Ovary (tissue), 7 donors: ENCODE measurements at regions not wholly inside any gene's neighbourhood (a gene's known extent, or its start where the extent isn't known, plus 50 kb on each side); places are given as distances from the start of the nearest gene placed in this dataset.

ENCODE experiments used
- DNase-seq, 5 donors: peaks; one replicate each; pipeline ENCODE4 v3.0.0-alpha.2; 2019 to 2020
- H3K27ac ChIP-seq, 2 donors: fragments of 200-600 bp; one replicate each; pipeline versions ENCODE4 v1.5.1 to v1.8.0; 2019 to 2022
- H3K27me3 ChIP-seq: fragments of 200-600 bp; one replicate; pipeline ENCODE4 v1.8.0; 2022
- H3K36me3 ChIP-seq: fragments of 200-600 bp; sonication (generic); one replicate; pipeline ENCODE4 v1.5.1; 2019
- H3K4me1 ChIP-seq: one replicate; pipeline ENCODE4 v1.8.1; 2013; ENCODE audit warnings: mild to moderate bottlenecking, moderate library complexity; ENCODE audit not compliant: insufficient read depth
- H3K4me3 ChIP-seq: fragments of 200-600 bp; sonication (generic); one replicate; pipeline ENCODE4 v1.5.1; 2017
- H3K9me3 ChIP-seq, 2 donors: fragments of 200-600 bp in 1 of 2; sonication (generic) in 1 of 2; one replicate each; pipeline versions ENCODE4 v1.5.1 to v1.8.1; 2013 to 2019; ENCODE audit warnings: mild to moderate bottlenecking in 1 of 2, moderate library complexity in 1 of 2
- CTCF ChIP-seq, 3 donors: fragments of 450-650 bp in 2 of 3; fragments of 200-600 bp in 1 of 3; IDR thresholded peaks; one replicate each; pipeline versions ENCODE4 v1.5.1 to v1.8.0; 2016 to 2022; ENCODE audit warnings: antibody characterized with exemption in 3 of 3, mild to moderate bottlenecking in 1 of 3
- EP300 ChIP-seq: sonication (generic); formaldehyde crosslinking; IDR thresholded peaks from one replicate; pipeline ENCODE4 v1.6.1; 2017; ENCODE audit warnings: antibody characterized with exemption
- POLR2A ChIP-seq: fragments of 450-650 bp; IDR thresholded peaks from one replicate; pipeline ENCODE4 v1.6.1; 2017; ENCODE audit warnings: antibody characterized with exemption, mild to moderate bottlenecking, moderate library complexity
- WGBS, 3 donors: extraction: QIAGEN DNeasy Blood & Tissue Kit in 1 of 3; methylation state at CpG; one replicate each; pipeline versions ENCODE4 v1.1.5 to v1.1.7; 2013 to 2017; 5-methylcytosine and 5-hydroxymethylcytosine counted together
- intact Hi-C, 4 donors: fragments of 100-400 bp; cut with DNase I; formaldehyde crosslinking; loops; one replicate each; pipeline versions ENCODE4 v1.11.0 to v1.15.1; 2022 to 2023
- donor health status: DM: no; HTN: no; CAD: no; lungs with moderate emphysema.
- donor health status: DM: no; HTN: no; CAD: no.
- donor health status: Bipolar disorder and iron deficiency.
- donor health status: DM: no; HTN: no; CAD: no.
- donor health status: DM: yes; HTN: yes; CAD: no.

GRCh38 chr3:635393-635792 lies 438.8 kb downstream of the CHL1 start:
- no peak overlapping the region for H3K27ac ChIP-seq
- H3K4me1 ChIP-seq: no peaks in the 10 kb centered on the region
- H3K9me3 ChIP-seq: no peaks in the 10 kb centered on the region
- DNase-seq: no peak
- TF ChIP-seq EP300: no peak
- no peak for TF ChIP-seq CTCF (IDR thresholded peaks at IDR 0.05)
- TF ChIP-seq POLR2A: no peak
- no peaks in the 10 kb centered on the region for H3K36me3 ChIP-seq
- no peak overlapping the region for H3K4me3 ChIP-seq
- no peaks in the 10 kb centered on the region for H3K27me3 ChIP-seq
- intact Hi-C loops: no loop called here

GRCh38 chr3:643376-643775 lies 446.8 kb downstream of the CHL1 start:
- no peaks in the 10 kb centered on the region for H3K4me1 ChIP-seq
- H3K27ac ChIP-seq: no peak overlapping the region
- TF ChIP-seq EP300 (no peak), POLR2A (no peak), CTCF (IDR thresholded peaks at IDR 0.05) (no peak)
- H3K4me3 ChIP-seq: no peak overlapping the region
- DNase-seq: no peak
- H3K36me3 ChIP-seq: no peaks in the 10 kb centered on the region
- WGBS, 3 donors: 72 to 84% (median 81%) methylated on average over 1 of the region's 1 CpG
- intact Hi-C loops: no loop called here
- no peaks in the 10 kb centered on the region for H3K27me3 ChIP-seq
- H3K9me3 ChIP-seq: no peaks in the 10 kb centered on the region

GRCh38 chr3:655824-656223 lies 437.0 kb upstream of the CNTN6 start:
- TF ChIP-seq CTCF (IDR thresholded peaks at IDR 0.05): no peak
- TF ChIP-seq POLR2A: no peak
- no peak for TF ChIP-seq EP300
- Histone ChIP-seq H3K9me3 (no peaks in the 10 kb centered on the region), H3K4me3 (no peak overlapping the region), H3K36me3 (no peaks in the 10 kb centered on the region), H3K27me3 (no peaks in the 10 kb centered on the region), H3K27ac (no peak overlapping the region), H3K4me1 (no peaks in the 10 kb centered on the region)
- intact Hi-C loops: no loop called here
- no peak for DNase-seq
- 49 to 76% (median 50%) methylated on average over 1 of the region's 1 CpG for WGBS, 3 donors

GRCh38 chr3:661356-661755 lies 431.5 kb upstream of the CNTN6 start:
- WGBS, 3 donors: 80 to 91% (median 89%) methylated on average over 3 of the region's 3 CpGs
- H3K27me3 ChIP-seq: no peaks in the 10 kb centered on the region
- intact Hi-C loops: no loop called here

More at GRCh38 chr3:661356-661755, 431.5 kb upstream of the CNTN6 start:
- no peak overlapping the region for H3K4me3 ChIP-seq
- no peaks in the 10 kb centered on the region for H3K36me3 ChIP-seq
- TF ChIP-seq EP300 (no peak), CTCF (IDR thresholded peaks at IDR 0.05) (no peak), POLR2A (no peak)
- H3K9me3 ChIP-seq: no peaks in the 10 kb centered on the region
- no peak for DNase-seq
- no peak overlapping the region for H3K27ac ChIP-seq
- H3K4me1 ChIP-seq: no peaks in the 10 kb centered on the region
